ENCODE measurements at regions not wholly inside any gene's neighbourhood (a gene's known extent, or its start where the extent isn't known, plus 50 kb on each side); places are given as distances from the start of the nearest gene placed in this dataset.

GRCh38 chr5:4097199-4097598 lies 501.6 kb downstream of the IRX1 start:
- Histone ChIP-seq H3K4me3 (ENCODE audit: low read depth, low read length) (no peak overlapping the region), H3K4me1 (ENCODE audit: control insufficient read depth, insufficient read depth, low read length) (no peaks in the 10 kb centered on the region), H3K27ac (ENCODE audit: extremely low read depth, low read depth, low read length) (no peak overlapping the region), H3K9me3 (ENCODE audit: control insufficient read depth, insufficient read depth, low read depth, low read length) (no peaks in the 10 kb centered on the region), H3K36me3 (ENCODE audit: control insufficient read depth in 2 of 2, insufficient read depth in 1 of 2, low read length in 2 of 2) (no peaks in the 10 kb centered on the region)
- POLR2A ChIA-PET, result no interaction called here
- TF ChIP-seq ZNF132 (tag by site-specific recombination; IDR thresholded peaks at IDR 0.05; ENCODE audit: borderline replicate concordance) (no peak), ZSCAN18 (tag by site-specific recombination; IDR thresholded peaks at IDR 0.05) (no peak)
- CTCF ChIA-PET, result no interaction called here

GRCh38 chr5:4098226-4098625 lies 502.6 kb downstream of the IRX1 start:
- H3K36me3 ChIP-seq (ENCODE audit: control insufficient read depth in 2 of 2, insufficient read depth in 1 of 2, low read length in 2 of 2), result no peaks in the 10 kb centered on the region
- H3K4me1 ChIP-seq (ENCODE audit: control insufficient read depth, insufficient read depth, low read length), result no peaks in the 10 kb centered on the region
- CTCF ChIA-PET, result no interaction called here
- no peak overlapping the region for H3K4me3 ChIP-seq (ENCODE audit: low read depth, low read length)
- no peaks in the 10 kb centered on the region for H3K9me3 ChIP-seq (ENCODE audit: control insufficient read depth, insufficient read depth, low read depth, low read length)
- no peak for TF ChIP-seq ZNF175 (tag by site-specific recombination; IDR thresholded peaks at IDR 0.05)
- POLR2A ChIA-PET, result no interaction called here
- no peak overlapping the region for H3K27ac ChIP-seq (ENCODE audit: extremely low read depth, low read depth, low read length)

- TF ChIP-seq CTCF (tag by site-specific recombination; IDR thresholded peaks at IDR 0.05) (no peak), ZNF658 (tag by site-specific recombination; IDR thresholded peaks at IDR 0.05) (no peak), ZNF501 (tag by site-specific recombination; IDR thresholded peaks at IDR 0.05) (no peak), TCF7L2 (IDR thresholded peaks at IDR 0.05; ENCODE audit: borderline replicate concordance, low read depth, low read length) (no peak), ZNF133 (tag by site-specific recombination; IDR thresholded peaks at IDR 0.05) (no peak), ZNF184 (tag by site-specific recombination; IDR thresholded peaks at IDR 0.05) (no peak), ZXDB (tag by site-specific recombination; IDR thresholded peaks at IDR 0.05) (no peak), ZFP69B (tag by site-specific recombination; IDR thresholded peaks at IDR 0.05) (no peak), ZNF768 (tag by site-specific recombination; IDR thresholded peaks at IDR 0.05) (no peak), ZNF677 (tag by site-specific recombination; IDR thresholded peaks at IDR 0.05) (no peak), ZNF785 (tag by site-specific recombination; IDR thresholded peaks at IDR 0.05) (no peak), ZNF704 (tag by site-specific recombination; IDR thresholded peaks at IDR 0.05) (no peak), ZNF175 (tag by site-specific recombination; IDR thresholded peaks at IDR 0.05) (no peak), ZNF544 (tag by site-specific recombination; IDR thresholded peaks at IDR 0.05) (no peak), PRDM1 (tag by site-specific recombination; IDR thresholded peaks at IDR 0.05) (no peak), REST (tag by site-specific recombination; IDR thresholded peaks at IDR 0.05) (no peak)
- Histone ChIP-seq H3K36me3 (ENCODE audit: control insufficient read depth in 2 of 2, insufficient read depth in 1 of 2, low read length in 2 of 2) (no peaks in the 10 kb centered on the region), H3K4me1 (ENCODE audit: control insufficient read depth, insufficient read depth, low read length) (no peaks in the 10 kb centered on the region), H3K9me3 (ENCODE audit: control insufficient read depth, insufficient read depth, low read depth, low read length) (no peaks in the 10 kb centered on the region), H3K4me3 (ENCODE audit: low read depth, low read length) (no peak overlapping the region), H3K27ac (ENCODE audit: extremely low read depth, low read depth, low read length) (no peak overlapping the region)
- CTCF ChIA-PET, result no interaction called here
- POLR2A ChIA-PET, result no interaction called here
These were observed 503.8 kb downstream of the IRX1 start for GRCh38 chr5:4099386-4099785.
